ENCODE measurements at regions not wholly inside any gene's neighbourhood (a gene's known extent, or its start where the extent isn't known, plus 50 kb on each side); places are given as distances from the start of the nearest gene placed in this dataset.
"Not testable (repeated sequence)": the region's sequence is repeated elsewhere in the genome, so short reads cannot be mapped to it uniquely, and the experiment has no call there.

GRCh38 chr12:131286301-131286700 lies 332.6 kb downstream of the ADGRD1 start:
- not testable (repeated sequence) for TF ChIP-seq CTCF, EZH2, EZH2phosphoT487 (IDR thresholded peaks at IDR 0.05)
